Stimulated activated CD4-positive, alpha-beta T cell treated with anti-CD3 and anti-CD28 coated beads, Interleukin-15, amount 100 ng/mL, for 48 hours (primary cell): ENCODE measurements at regions not wholly inside any gene's neighbourhood (a gene's known extent, or its start where the extent isn't known, plus 50 kb on each side); places are given as distances from the start of the nearest gene placed in this dataset.
"Not testable (repeated sequence)": the region's sequence is repeated elsewhere in the genome, so short reads cannot be mapped to it uniquely, and the experiment has no call there.

Experiments used
- DNase-seq, 2 donors: peaks; one replicate each; pipeline ENCODE4 v3.0.0-alpha.2; 2020; ENCODE audit warnings: low read depth in 2 of 2

DNA sequence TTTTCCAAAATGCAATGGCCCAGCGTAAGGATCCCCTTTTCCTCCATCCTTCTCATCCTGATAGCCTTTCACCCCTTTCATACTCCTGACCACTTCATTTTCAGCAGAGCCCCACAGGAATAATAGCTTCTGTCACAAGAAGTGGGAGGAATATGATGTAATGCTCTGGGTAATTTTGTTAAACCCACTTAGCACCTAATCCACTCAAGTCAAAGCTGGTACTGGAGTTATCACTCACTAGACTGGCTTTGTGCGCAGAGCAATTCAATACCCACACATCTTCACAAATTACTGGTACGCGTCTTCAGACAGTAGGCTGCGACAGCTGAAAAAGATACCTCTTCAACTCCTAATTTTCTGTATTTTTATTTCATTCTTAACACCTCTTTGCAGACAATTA, 2232.8 kb upstream of the WWC1 start:
- DNase-seq = no peak

DNA sequence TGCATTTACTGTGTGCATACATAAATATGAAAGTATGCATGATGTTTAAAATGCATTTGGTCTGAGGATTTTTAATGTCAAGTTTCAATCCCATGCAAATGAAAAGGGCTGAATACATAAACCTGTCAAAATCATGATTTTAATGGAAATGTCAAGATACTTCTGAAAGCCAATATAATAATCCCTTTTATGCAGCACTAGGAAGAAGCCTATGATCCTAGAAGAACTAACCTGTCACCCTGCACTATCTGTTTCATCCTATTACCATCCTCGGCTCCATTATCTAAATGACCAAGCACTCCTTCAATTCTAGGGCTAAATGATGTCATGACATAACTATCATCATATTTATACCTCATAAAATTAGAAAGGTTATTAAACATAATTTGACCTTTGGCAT, 2229.4 kb upstream of the WWC1 start:
- no peak for DNase-seq

DNA sequence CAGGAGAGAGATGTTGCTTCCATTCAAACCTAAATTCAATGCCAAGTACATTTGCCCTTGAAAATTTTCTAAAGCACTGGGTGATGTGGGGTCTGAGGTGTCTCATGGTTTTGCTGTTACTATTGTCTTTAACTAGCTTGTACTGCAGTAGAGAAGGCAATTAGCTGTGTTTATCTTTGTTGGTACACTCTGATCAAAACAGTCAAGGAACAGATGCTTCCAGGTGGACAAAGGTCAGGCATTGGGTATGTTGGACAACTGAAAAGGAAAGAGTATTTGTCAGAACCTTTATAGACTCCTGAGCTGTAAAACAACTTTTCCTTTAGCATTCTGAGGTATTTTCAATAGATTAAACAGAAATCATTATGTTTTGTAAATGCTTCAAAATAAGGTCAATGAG, 2228.7 kb upstream of the WWC1 start:
- DNase-seq = no peak

DNA sequence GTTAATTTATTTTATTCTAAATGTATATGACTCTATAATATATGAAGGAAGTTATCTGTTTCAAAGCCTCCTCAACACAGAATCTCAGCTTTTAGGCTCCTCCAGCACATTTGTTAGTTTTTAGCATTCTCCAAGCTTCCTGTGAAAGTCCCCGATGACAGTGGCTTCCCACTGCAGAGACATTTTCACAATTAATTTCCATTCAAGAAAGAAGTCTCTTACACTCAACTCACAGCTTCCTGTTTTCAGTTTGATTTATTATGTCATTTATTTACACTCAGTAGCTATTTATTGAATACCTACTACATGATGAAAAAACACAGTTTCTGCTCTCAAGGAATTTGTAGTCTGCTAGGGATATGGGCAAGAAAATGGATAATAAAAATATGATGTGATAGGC, 2228.2 kb upstream of the WWC1 start:
- DNase-seq = no peak

DNA sequence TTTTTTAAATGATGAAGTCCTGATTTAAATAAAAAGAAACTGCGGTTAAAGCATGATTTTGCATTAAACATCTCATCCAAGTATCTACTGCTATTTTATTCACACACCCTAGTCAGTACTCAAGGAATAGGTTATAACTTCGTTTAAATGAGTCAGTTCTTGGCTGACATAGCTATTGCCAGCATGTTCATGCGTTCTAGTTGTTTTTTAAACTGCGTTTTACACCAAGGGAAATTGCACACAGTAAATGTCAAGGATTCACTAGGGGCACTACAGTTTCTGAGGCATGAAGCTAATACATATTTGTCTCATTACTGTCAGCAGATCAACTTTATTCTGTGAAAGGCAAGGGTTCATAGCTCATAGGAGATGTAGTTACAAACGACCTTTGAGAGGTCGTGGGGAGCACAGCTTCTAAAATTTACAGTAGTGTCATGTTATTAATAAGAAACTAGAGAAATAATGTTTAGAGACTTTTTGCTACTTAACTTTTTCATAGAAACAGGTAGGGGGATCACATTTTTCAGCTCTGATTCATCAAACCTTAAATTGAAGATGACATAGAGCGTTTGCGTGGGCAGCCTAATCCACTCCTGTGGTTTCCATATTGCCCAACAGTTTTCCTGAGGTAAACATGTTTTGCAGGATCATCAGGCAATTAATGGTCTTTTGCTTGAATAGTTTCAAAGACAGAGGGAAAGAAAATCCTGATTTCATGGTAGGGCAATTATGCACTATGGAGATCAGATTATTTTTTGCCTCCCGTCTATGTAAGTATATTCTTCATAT, 2222.7 kb upstream of the WWC1 start:
- DNase-seq = no peak

DNA sequence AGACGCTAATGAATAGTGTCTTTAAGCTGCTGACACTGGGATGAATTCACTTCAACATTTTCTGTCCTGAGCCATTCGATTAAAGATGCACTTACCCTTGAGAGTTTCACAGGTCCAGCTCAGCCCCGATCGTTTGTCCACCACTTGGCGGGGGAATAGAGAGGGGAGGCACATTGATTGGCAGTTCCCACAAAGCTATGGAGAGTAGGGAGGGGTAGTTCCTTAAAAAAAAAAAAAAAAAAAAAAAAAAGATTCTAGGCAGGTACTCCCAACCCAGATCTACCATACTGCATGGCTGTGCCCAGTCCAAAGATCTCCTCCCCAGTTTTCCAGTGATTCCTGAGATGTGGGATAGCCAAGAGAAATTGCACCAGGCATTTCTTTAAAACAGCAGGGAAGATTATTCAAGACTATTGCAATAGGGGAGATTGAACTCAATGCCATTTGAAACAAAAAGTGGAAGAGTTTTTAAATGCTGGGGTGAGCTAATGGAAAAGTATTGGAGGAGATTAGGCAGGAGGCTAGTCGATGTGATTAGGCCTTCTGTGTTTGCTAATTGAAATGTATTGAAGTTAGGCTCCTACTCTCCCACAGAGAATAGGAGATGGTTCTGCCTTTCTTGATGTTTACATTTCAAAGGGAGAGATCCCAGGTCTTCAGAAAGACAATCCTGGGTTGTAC, 2217.4 kb upstream of the WWC1 start:
- no peak for DNase-seq

DNA sequence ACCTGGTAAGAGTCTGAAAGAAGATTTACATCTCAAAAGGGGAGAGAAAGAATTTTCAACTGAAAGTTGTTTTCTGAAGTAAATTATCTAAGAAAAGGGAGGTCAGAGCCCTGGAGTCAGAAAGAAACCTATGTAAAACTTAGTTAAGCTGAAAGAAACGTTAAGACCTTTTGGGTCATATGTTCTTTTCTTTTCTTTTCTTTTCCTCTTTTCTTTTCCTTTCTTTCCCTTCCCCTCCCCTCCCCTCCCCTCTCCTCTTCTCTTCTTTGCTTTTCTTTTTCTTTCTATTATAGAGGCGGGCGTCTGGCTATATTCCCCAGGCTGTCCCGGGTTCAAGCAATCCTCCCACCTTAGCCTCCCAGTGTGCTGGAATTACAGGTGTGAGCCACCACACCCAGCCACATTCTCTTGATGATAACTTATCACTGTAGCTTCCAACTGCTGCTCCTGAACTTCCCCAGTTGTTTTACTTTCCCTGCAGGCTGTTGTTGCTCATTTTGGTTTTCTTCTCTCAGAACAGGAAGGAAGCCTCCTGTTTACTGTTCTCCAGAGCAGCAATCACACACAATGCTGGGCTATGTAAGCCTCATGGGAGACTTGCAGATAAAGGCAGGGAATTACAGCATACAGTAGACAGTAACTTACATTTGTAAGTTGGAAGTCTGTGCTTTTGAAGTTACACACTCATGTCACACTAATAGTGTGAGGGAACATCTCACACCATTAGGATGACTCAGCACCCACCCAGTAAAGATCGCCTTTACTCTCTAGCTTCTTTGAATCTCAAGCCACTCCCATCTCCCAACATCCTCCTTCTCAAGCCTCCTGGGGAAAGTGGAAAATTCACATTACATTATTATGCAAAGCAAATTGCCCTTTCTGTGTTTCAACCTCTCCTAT, 2216.6 kb upstream of the WWC1 start:
- DNase-seq = no peak

DNA sequence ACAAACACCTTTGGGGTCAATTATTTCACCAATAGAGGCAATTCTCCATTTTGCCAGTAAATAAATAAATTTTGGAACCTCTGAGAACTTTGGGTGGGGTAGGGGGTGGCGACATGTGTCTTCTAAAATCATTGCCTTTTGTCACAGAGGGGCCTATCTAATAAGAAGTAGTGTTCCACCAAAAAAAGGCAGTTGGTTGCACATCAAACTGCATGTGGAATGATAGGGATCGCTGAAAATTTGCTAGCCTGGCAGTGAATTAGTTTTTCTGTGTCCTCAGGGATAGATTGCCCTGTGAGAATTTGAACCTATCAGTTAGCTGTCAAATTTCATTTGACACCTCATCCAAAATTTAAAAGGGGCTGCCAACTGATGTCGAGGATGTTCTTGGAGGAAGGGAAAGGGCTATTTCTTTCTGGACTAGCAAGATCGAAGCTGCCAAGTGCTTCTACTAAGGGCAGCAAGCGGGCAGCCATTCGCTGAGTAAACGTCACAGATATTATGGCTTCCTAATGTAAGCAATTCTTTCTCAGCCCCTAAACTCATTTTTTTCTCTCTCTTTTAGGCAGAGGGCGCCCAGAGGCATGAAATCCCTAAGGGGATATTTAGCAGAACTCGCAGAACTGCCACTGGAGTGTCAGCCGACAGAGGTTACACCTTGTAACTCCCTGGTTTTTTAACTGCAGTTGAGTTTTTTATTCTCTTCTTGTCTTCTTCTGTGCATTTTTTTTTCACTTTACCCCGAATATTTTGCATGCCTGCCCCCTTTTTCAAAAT, 2208.1 kb upstream of the WWC1 start:
- DNase-seq = no peak

DNA sequence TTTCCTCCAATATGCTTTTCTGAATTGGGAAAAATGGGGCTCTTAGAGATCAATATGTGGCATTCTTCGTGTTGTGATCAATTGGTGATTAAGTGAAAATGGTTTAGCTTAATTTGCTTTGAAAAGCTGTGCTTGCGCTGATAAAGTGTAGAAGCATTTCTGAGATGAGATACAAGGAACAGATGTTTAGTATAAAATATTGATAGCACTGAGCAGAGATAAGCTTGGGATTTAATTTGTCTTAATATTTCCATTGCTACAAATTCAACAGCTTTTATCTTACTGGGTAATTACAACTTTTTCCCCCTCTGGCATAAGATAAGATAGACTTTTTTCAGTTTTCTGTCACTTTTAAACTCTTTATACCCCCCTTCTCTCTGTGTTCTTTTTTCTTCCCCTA, 2204.9 kb upstream of the WWC1 start:
- DNase-seq = no peak

DNA sequence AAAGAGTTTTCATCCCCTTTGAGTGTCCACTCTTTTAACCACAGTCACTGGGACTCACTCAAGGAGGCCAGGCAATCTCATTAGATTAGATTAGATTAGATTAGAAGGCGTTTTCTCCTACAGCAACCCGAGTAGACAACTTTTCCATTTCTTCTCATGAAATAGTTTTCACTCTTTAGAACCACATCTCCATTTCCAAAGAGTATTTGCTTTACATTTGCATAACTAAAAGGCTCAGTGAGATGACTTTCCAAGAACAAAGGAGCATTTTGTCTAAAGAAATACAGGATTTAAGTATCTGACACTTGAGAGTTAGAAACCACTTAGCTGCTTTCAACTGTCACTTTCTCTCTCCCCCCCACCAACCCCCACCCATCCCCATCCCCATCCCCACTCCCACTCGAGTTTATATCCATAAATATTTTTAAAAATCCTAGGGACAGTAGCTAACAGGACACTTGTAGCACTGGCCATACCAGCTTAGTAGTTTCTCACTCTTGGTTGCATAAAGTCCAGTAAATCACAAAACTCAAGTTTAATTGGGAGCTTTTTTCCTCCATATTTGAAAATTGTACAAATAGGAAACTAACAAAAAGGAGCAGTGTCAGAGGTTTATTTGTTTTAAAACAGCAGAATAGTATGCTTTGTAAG, 2202.9 kb upstream of the WWC1 start:
- DNase-seq = no peak

DNA sequence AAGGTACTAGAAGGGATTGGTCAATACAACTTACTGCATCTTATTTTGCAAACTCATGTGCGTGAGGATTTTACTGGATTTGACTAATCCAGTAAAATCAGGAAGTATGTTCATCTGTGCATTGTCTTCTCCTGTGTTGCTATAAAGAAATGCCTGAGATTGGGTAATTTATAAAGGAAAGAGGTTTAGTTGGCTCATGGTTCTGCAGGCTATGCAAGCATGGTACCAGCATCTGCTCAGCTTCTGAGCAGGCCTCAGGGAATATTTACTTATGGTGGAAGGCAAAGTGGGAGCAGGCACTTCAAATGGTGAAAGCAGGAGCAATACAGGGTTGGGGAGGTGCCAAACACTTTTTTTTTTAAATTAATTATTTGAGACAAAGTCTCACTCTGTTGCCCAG, 2199.5 kb upstream of the WWC1 start:
- no peak for DNase-seq

DNA sequence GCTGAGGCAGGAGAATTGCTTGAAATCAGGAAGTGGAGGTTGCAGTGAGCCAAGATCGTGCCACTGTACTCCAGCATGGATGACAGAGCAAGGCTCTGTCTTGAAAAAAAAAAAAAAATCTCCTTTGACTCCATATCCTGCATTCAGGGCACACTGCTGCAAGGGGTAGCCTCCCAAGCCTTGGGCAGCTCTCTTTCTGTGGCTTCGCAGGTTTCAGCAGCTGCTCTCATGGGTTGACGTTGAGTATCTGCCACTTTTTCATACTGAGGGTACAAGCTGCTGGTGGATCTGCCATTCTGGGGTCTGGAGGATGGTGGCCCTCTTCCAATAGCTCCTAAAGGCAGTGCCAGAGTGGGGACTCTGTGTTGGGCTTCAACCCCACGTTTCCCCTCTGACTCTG, 2198.1 kb upstream of the WWC1 start:
- DNase-seq = no peak

DNA sequence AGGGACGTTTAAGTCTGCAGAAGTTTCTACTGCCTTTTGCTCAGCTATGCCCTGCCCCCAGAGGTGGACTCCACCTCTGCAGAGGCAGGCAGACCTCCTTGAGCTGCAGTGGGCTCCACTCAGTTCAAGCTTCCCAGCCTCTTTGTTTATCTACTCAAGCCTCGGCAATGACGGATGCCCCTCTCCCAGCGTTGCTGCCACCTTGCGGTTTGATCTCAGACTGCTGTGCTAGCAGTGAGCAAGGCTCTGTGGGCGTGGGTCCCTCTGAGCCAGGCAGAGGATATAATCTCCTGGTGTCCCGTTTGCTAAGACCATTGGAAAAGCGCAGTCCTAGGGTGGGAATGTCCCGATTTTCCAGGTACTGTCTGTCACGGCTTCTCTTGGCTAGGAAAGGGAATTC, 2188.5 kb upstream of the WWC1 start:
- no peak for DNase-seq

DNA sequence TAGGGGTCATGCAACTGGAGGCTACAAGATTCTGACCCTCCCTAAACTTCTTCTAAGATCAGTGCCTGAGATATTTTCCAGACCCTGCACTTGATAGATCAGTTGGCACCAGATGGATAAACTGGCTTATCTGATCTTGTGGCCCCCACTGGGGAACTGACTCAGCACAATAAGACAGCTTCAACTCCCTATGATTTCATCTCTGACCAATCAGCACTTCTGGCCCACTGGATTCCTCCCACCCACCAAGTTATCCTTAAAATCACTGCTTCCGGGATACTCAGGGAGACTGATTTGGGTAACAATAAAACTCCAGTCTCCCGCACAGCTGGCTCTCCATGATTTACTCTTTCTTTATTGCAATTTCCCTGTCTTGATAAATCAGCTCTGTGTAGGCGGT, 2180.4 kb upstream of the WWC1 start:
- no peak for DNase-seq

DNA sequence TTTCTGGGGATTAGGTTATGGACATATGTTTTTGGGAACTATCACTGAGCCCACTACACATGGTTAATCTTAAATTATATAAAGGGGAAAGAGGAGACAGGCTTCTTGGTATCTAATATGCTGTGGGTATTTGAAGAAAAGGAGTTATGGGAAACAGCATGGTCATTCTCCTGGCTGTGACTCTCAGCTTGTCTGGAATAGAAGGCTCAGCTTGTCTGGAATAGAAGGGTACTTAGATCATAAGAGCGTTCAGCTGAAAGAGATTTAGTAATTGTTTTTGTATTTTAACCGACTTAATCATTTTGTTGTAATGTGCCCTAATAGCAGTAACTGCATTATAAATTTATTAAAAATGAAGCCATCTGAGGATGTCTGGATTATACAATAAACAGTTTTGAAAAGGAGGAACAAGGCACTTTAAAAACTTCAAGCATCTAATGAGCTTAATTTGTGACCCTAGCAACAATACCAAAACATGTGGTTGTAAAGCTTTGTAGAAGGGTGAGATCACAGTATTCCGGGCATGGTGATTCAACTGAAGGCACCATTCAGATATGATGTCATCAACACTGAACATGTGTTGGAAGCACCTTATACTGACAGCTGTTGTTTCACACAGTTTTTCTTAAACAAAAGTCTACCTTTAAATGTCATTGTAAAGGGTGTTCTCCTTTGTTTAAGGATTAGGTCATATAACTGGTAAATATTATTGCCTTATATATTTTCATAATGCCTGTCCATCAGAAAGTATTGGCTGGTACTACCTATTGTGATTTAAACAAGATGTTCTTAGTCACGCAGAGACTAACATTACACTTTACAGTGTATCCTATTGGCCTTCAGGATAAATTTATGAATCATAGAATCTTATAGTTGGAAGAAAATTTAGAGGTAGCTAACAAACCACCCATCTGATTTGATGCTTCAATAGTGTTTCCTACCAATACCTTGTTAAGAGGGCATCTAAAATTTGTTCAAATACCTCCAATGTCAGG, 2174.1 kb upstream of the WWC1 start:
- no peak for DNase-seq

DNA sequence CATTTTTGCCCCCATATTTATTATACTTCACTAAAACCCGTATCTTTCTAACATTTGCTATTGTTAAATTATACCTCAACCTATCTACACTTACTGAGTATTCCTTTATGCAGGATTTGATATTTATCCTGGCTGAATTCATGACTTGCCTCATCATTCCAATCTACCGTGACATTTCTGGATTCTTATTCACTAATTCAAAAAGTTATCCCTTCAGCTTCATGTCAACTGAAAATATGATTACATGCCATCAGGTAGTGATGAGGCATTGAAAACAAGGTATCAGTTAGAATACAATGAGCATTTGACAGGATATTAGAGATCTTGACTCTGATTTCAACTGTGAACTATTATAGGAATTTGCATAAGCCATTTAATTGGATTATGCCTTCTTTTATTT, 2171.9 kb upstream of the WWC1 start:
- DNase-seq = no peak

DNA sequence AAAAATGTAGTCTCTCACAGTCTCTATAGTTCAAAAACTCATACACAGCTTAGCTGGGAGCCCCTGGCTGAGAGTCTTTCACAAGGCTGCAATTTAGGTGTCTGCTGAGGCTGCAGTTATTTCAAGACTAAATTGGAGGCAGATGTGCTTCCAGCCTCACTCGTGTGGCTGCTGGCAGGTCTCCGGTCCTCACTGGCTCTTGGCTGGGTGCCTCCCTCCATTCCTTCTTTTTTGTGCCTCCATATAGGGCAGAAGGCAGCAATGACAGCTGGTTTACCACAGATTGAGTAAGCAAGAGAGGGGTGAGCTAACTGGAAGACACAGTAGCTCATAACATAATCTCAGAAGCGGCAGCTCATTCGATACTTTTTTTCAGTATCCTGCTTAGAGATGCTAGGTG, 2167.7 kb upstream of the WWC1 start:
- DNase-seq = no peak

DNA sequence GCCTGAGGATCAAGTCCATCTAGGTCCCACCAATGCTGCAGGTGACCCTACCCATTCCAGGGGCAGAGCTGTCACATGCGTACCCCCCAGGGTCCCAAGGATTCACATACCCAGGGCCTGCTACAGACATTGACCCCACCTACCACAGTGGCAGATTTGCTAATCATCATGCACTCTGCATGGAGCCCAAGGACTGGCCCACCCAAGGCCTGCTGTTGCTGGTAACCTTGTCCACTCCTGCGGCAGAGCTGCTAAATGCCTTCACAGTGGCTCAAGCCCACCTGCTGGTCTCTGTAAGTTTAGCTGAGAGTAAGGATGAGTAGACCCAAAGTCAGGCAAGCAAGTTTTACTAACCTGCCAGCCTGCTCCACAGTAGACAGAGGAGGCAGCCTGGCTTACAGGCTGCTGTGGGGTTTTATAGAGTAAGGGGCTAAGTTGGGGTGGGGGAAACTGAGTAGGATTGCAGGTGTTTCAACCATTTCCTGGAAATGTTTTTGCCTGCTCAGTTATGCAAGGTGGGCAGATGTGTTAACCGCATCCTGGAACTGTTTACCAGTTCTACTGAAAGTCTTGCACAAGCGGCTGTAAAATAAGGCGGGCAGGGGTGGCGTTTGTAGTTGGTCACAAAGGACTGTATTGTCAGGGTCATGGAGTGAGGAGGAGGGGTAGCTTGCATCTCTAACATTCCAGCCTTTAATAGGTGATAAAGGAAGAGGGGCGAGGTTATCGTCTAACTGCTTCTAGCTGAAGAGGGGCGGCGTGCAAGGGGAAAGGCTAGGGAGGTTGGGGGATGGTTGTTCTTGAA, 2163.5 kb upstream of the WWC1 start:
- no peak for DNase-seq

DNA sequence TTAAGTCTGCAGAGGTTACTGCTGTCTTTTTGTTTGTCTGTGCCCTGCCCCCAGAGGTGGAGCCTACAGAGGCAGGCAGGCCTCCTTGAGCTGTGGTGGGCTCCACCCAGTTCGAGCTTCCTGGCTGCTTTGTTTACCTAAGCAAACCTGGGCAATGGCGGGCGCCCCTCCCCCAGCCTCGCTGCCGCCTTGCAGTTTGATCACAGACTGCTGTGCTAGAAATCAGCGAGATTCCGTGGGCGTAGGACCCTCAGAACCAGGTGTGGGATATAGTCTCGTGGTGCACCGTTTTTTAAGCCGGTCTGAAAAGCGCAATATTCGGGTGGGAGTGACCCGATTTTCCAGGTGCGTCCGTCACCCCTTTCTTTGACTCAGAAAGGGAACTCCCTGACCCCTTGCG, 2146.3 kb upstream of the WWC1 start:
- not testable (repeated sequence) for DNase-seq
